Activated CD8-positive, alpha-beta memory T cell treated with anti-CD3 and anti-CD28 coated beads, Interleukin-2, amount 10 ng/mL, durations not matched to agents 7 days and 5 days (primary cell): ENCODE measurements at regions not wholly inside any gene's neighbourhood (a gene's known extent, or its start where the extent isn't known, plus 50 kb on each side); places are given as distances from the start of the nearest gene placed in this dataset.

Experiments
- ATAC-seq: fragments of 150-1000 bp; cut with Tn5 transposase; one replicate; pipeline ENCODE4 v1.10.0; 2021; ENCODE audit warnings: moderate library complexity
- CTCF ChIA-PET: fragments of 350-600 bp; sonication (Branson Sonifier 250); formaldehyde crosslinking; loops from one replicate; lab custom pipeline; 2021; ENCODE audit warnings: antibody characterized with exemption; lab: Charles Lee
- DNase-seq: peaks from one replicate; pipeline ENCODE4 v3.0.0-alpha.2; 2020
- H3K27ac Mint-ChIP-seq: one replicate; pipeline ENCODE4 v1.8.0; 2021; ENCODE audit warnings: mild to moderate bottlenecking, mixed read lengths
- H3K27me3 Mint-ChIP-seq: one replicate; pipeline ENCODE4 v1.8.0; 2021; ENCODE audit warnings: mixed read lengths
- H3K36me3 Mint-ChIP-seq: one replicate; pipeline ENCODE4 v1.8.0; 2021; ENCODE audit warnings: mild to moderate bottlenecking, mixed read lengths
- H3K4me1 Mint-ChIP-seq: one replicate; pipeline ENCODE4 v1.8.0; 2021; ENCODE audit warnings: mixed read lengths
- H3K4me3 Mint-ChIP-seq: one replicate; pipeline ENCODE4 v1.8.0; 2021; ENCODE audit warnings: mild to moderate bottlenecking, moderate library complexity, mixed read lengths
- H3K9me3 Mint-ChIP-seq: one replicate; pipeline ENCODE4 v1.8.0; 2022; ENCODE audit warnings: low read depth, mixed read lengths

DNA sequence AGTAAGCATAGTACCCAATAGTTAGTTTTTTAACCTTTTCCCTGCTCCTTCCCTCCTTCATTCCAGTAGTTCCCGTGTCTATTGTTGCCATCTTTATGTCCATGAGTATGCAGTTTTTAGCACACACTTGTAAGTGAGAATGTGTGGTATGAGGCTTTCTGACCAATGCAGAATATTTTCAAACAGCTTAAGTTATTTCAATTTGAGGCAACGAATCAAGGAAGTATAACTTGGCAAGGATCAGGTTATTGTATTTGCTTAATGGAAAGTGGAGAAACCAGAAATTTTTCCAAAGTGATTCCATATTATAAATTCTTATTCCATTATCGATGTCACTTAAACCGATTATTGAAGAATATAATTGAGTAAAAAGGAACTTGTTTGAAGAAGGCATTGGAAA is 954.8 kb downstream of the GBE1 start:
- no peak for ATAC-seq
- Mint-ChIP-seq H3K27me3 (no peaks in the 10 kb centered on the region), H3K4me3 (no peak overlapping the region), H3K27ac (no peak overlapping the region), H3K9me3 (peaks cover 5% of the 10 kb centered on the region), H3K4me1 (no peaks in the 10 kb centered on the region), H3K36me3 (no peaks in the 10 kb centered on the region)
- no peak for DNase-seq
- CTCF ChIA-PET, result no interaction called here

DNA sequence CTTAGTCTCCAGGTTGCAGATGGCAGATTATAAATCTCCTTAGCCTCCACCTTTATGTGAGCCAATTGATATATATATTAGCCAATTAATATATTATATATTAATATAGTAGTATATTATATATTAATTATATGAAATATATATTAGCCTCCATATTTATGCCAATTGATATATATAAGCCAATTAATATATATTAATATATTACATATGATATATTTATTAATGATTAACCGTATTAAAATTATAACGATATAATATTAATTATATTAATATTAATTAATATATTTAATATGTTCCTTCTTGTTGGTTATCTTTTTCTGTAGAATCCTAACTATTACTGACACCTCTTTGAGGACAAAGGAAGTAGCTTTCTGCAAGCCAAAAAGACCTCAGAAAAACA is 972.5 kb downstream of the GBE1 start:
- no peak overlapping the region for H3K4me3 Mint-ChIP-seq
- H3K4me1 Mint-ChIP-seq, result no peaks in the 10 kb centered on the region
- ATAC-seq (no peak), DNase-seq (no peak)
- no peaks in the 10 kb centered on the region for H3K36me3 Mint-ChIP-seq
- H3K27me3 Mint-ChIP-seq, result no peaks in the 10 kb centered on the region
- no peak overlapping the region for H3K27ac Mint-ChIP-seq
- peaks cover 2% of the 10 kb centered on the region for H3K9me3 Mint-ChIP-seq
- CTCF ChIA-PET, result no interaction called here

DNA sequence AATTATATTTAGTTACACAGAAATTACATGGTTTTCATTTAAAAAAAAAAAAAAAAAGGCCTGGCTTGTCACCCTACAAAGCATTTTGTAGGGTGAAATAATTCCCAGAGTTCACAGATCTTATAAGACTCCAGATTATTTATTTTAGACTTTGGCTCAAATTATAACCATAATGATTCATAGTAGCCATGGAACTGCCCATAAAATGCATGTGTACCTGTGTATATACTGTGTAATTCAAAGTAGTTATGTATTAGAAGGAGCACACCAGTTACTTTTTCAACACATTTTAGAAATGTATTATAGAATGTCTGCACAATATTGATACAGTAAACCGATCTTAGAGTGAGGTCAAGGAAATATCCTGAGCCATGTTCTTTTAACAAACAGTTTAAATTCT is 975.6 kb downstream of the GBE1 start:
- Mint-ChIP-seq H3K27ac (no peak overlapping the region), H3K9me3 (peaks cover 3% of the 10 kb centered on the region), H3K36me3 (no peaks in the 10 kb centered on the region), H3K4me1 (no peaks in the 10 kb centered on the region), H3K4me3 (no peak overlapping the region), H3K27me3 (no peaks in the 10 kb centered on the region)
- no peak for ATAC-seq
- CTCF ChIA-PET, result no interaction called here
- DNase-seq, result no peak

DNA sequence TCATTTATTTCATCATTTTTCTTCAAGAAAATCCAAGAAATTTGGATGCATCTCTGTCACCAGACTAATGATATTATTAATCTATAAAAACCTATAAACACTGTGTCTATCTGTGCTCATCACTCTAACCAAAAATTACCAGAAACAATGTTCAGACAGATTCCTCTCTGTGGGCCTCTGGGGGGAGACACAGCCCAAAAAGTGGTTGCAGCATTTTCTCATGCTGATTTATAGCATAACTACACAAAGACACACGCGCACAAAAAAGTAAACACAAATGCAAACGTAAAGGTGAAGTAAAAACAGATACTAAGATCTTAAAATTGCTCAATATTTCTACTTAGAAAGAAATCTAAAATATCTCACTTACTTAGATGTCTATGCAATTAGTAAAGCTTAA is 976.0 kb downstream of the GBE1 start:
- no peaks in the 10 kb centered on the region for H3K36me3 Mint-ChIP-seq
- no peak overlapping the region for H3K4me3 Mint-ChIP-seq
- H3K27ac Mint-ChIP-seq, result no peak overlapping the region
- H3K4me1 Mint-ChIP-seq, result no peaks in the 10 kb centered on the region
- DNase-seq (no peak), ATAC-seq (no peak)
- no peaks in the 10 kb centered on the region for H3K27me3 Mint-ChIP-seq
- CTCF ChIA-PET, result no interaction called here
- peaks cover 3% of the 10 kb centered on the region for H3K9me3 Mint-ChIP-seq

DNA sequence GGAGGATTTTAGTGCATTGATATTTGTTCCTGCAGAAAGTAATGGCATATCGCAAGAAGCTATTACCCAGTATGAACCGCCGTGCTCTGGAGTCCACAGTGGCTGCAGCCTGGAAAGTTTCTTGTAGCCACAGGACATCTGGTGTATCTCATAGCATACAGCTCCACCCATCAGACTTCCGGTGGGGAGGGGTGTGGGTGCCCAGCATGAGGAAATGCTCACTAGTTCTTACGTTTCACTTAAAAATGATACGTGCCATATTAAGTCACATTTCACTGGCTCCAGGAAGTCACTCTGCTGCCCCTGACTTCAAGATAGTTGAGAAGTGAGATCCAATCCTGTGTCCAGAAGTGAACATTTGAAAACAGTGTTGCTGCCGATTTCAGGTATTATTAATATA is 990.4 kb downstream of the GBE1 start:
- H3K27ac Mint-ChIP-seq, result no peak overlapping the region
- no peak for DNase-seq
- no peak for ATAC-seq
- peaks cover 7% of the 10 kb centered on the region for H3K9me3 Mint-ChIP-seq
- H3K27me3 Mint-ChIP-seq, result no peaks in the 10 kb centered on the region
- no peaks in the 10 kb centered on the region for H3K36me3 Mint-ChIP-seq
- CTCF ChIA-PET, result no interaction called here
- no peaks in the 10 kb centered on the region for H3K4me1 Mint-ChIP-seq
- H3K4me3 Mint-ChIP-seq, result no peak overlapping the region

DNA sequence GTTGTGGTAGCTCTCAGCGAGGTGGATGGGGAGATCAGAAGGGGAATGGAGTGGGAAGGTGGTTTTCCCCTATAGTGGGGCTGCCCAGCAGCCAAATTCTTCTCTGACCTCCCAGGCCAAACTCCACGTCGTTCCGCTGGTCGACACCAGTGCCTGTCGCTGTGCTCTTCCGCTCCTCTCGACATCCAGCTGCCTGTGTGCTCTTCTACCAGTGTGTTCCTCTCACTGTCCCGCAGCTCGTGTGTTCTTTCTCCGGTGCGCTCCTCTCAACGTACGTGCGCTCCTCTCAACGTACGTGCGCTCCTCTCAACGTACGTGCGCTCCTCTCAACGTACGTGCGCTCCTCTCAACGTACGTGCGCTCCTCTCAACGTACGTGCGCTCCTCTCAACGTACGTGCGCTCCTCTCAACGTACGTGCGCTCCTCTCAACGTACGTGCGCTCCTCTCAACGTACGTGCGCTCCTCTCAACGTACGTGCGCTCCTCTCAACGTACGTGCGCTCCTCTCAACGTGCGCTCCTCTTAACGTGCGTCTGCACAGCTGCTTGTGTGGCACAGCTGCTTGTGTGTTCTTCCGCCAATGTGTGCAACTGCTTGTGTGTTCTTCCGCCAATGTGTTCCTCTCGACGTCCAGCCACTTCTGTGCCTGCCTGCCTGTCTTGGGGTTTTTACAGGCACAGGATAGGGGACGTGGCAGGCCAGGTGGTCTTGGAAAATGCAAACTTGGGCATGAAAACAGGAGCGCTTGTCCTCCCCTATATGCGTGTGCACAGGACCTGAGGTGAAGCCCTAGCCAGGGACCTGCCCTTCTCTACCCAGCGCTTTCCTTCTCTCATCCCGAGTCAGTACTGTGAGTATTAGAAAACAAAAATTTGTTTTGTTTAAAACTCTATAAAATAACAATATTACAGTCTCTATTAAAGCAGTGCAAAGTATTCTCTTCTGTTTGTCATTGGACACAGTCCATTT is 991.1 kb downstream of the GBE1 start:
- Mint-ChIP-seq H3K4me3 (no peak overlapping the region), H3K9me3 (peaks cover 7% of the 10 kb centered on the region), H3K27me3 (no peaks in the 10 kb centered on the region), H3K27ac (no peak overlapping the region), H3K36me3 (no peaks in the 10 kb centered on the region), H3K4me1 (no peaks in the 10 kb centered on the region)
- ATAC-seq, result no peak
- no peak for DNase-seq
- CTCF ChIA-PET, result no interaction called here

DNA sequence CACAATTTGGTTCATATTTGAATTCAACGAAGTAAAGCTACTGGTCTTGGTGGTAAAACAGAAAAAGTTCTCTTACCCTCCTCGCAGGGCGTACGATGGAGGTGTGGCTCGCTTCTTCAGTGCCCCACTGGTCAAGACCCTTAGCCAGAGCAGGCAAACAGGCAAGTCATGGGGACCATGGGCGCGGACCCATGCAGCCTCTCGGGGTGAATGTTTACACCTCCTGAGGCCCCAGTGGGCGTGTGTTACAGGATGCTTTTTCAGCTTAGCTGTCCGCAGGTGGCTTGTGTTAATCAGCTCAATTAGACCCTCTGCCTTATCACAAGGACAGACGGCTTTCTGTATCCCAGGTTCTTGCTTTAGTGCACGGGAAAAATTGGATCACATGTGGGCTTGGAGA is 991.8 kb downstream of the GBE1 start:
- Mint-ChIP-seq H3K4me3 (no peak overlapping the region), H3K36me3 (no peaks in the 10 kb centered on the region), H3K27ac (no peak overlapping the region), H3K27me3 (no peaks in the 10 kb centered on the region), H3K4me1 (no peaks in the 10 kb centered on the region), H3K9me3 (peaks cover 7% of the 10 kb centered on the region)
- no peak for DNase-seq
- CTCF ChIA-PET, result no interaction called here
- no peak for ATAC-seq

DNA sequence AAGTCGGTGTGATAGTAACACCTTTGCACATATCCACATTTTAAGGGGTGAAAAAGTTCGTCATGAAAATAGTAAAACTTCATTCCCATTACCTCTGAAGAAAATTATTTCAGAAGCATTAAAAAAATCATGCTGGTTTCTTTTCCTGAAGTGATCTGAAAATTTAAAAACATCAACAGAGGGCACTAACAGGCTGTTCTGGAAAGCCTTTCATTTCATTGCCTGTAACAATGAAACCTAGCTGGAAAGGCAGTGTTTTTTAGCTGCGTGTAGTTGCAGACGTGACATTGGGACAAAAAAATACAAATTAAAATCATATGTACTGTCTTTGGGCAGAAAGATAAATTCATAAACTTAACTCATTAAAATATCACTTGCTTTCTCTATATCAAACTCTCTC is 993.8 kb downstream of the GBE1 start:
- Mint-ChIP-seq H3K27me3 (no peaks in the 10 kb centered on the region), H3K9me3 (peaks cover 9% of the 10 kb centered on the region), H3K4me1 (no peaks in the 10 kb centered on the region), H3K4me3 (no peak overlapping the region), H3K27ac (no peak overlapping the region), H3K36me3 (no peaks in the 10 kb centered on the region)
- DNase-seq, result no peak
- ATAC-seq, result no peak
- CTCF ChIA-PET, result no interaction called here

DNA sequence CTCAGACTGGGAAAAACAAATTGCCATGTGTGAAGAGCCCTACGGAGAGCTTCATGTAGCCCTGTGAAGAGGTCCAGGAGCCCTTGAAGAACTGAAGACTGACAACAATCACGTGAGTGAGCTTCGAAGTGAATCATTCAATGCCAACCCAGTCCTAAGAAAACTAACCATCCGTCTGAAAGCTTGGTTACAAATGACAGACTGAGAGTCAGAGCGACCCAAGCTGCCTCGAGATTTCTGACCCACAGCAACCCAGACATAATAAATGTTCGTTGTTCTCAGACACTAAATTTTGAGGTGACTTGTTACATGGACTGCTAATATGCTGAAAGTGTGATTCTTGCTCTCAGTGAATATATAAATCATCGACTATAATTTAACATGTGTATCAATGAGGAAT is 987.2 kb upstream of the ROBO1 start:
- Mint-ChIP-seq H3K4me3 (no peak overlapping the region), H3K27me3 (no peaks in the 10 kb centered on the region), H3K27ac (no peak overlapping the region), H3K36me3 (no peaks in the 10 kb centered on the region), H3K4me1 (no peaks in the 10 kb centered on the region), H3K9me3 (peaks cover 10% of the 10 kb centered on the region)
- CTCF ChIA-PET, result no interaction called here
- DNase-seq (no peak), ATAC-seq (no peak)

DNA sequence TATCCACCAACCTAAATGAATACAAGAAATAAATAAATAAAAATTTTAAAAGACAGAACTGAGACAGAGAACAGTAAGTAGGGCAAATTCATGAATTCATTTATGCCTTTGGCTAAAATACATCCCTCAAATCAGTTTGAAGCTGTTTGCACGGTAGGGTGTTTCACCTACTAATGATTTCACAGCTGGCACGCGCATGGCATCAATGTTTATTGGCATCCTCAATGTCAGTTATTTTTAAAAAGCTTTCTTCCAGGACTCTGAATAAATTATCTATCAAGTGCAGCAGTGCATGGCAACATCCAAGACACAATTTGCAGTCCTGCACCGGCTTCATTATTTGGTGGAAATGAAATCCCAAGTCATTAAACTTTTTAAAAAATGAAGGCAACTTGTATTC is 985.2 kb upstream of the ROBO1 start:
- no peak overlapping the region for H3K4me3 Mint-ChIP-seq
- ATAC-seq (no peak), DNase-seq (no peak)
- no peaks in the 10 kb centered on the region for H3K4me1 Mint-ChIP-seq
- H3K27ac Mint-ChIP-seq, result no peak overlapping the region
- H3K36me3 Mint-ChIP-seq, result no peaks in the 10 kb centered on the region
- H3K27me3 Mint-ChIP-seq, result no peaks in the 10 kb centered on the region
- CTCF ChIA-PET, result no interaction called here
- H3K9me3 Mint-ChIP-seq, result peaks cover 9% of the 10 kb centered on the region

DNA sequence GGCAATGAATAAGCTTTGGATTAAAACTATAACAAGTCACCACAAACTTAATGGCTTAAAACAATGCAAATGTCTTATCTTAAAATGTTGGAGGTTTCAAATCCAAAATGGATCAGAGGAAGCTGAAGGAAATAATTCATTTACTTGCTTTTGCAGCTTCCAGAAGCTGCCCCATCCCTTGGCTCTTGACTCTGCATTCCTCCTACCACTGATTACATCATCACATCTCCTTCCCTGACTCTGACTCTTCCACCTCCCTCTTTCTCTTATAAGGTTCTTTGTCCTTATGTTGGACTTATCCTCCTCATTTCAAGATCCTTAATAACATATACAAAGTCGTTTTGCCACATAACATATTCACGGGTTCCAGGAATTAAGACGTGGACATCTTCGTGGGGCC is 982.8 kb upstream of the ROBO1 start:
- CTCF ChIA-PET, result no interaction called here
- H3K4me3 Mint-ChIP-seq, result no peak overlapping the region

DNA sequence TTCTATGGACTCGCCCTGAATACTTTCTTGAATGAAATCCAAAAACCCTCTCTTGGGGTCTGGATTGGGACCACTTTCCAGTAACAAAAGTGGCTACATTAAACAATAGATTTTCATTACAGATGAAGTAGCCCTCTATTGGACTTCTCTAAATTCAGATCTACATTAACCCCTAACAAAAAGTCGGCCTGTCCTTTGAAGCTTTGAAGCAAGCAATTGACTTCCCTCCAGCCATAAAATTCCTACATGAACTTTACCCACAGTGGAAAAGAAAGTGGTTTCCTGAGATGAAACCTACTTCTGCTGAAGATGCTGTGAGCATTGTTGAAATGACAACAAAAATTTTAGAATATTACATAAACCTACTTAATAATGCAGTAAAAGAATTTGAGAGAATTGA is 967.1 kb upstream of the ROBO1 start:
- CTCF ChIA-PET, result no interaction called here
- Mint-ChIP-seq H3K27me3 (no peaks in the 10 kb centered on the region), H3K36me3 (no peaks in the 10 kb centered on the region), H3K27ac (no peak overlapping the region), H3K9me3 (peaks cover 9% of the 10 kb centered on the region), H3K4me3 (no peak overlapping the region), H3K4me1 (no peaks in the 10 kb centered on the region)
- no peak for DNase-seq
- no peak for ATAC-seq

More for the DNA sequence above, 982.8 kb upstream of the ROBO1 start:
- Mint-ChIP-seq H3K27ac (no peak overlapping the region), H3K27me3 (no peaks in the 10 kb centered on the region), H3K4me1 (no peaks in the 10 kb centered on the region), H3K36me3 (no peaks in the 10 kb centered on the region), H3K9me3 (peaks cover 9% of the 10 kb centered on the region)
- no peak for DNase-seq
- no peak for ATAC-seq

DNA sequence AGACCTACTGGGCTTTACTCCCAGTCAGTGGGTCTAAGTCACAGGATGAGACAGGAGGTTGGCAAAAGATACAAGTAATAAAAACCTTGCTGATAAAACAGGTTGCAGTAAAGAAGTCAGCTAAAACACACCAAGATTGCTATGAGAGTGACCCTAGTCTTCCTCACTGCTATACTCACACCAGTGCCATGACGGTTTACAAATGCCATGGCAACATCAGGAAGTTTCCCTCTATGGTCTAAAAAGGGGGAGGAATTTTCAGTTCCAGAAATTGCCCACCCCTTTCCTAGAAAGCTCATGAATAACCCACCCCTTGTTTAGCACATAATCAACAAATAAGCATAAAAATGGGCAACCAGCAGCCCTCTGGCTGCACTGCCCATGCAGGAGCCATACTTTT is 966.7 kb upstream of the ROBO1 start:
- H3K4me3 Mint-ChIP-seq, result no peak overlapping the region
- H3K36me3 Mint-ChIP-seq, result no peaks in the 10 kb centered on the region
- H3K27me3 Mint-ChIP-seq, result no peaks in the 10 kb centered on the region

DNA sequence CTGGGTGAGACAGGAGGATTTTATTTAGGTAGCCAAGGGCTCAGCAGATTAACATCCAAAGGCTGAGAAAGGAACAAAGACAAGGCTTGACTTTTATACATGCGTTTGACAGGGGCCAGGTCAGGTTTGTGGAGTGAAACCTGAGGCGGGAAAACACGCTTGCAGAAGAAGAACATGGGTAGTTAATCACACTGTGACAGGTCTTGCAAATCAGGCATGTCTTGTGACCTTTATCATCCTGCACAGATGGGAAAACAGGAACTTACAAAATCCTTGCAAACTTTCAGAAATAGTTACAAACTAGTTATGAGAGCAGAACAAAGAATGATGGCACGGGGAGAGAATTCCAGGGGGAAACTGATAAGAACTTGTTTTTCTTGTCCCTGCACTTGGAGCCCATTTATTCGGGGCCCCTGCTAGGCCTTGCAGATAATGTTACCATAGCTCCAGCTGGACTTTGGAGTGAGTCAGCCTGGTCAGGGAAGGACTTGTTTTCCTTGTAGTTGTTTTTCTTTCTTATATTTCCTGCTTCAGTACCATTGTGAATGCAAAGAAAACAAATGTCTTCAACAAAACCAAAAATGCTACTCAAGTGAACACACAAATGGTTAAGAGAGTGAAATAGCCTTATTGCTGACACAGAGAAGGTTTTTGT is 965.9 kb upstream of the ROBO1 start:
- H3K27me3 Mint-ChIP-seq, result no peaks in the 10 kb centered on the region
- H3K27ac Mint-ChIP-seq, result no peak overlapping the region
- ATAC-seq (no peak), DNase-seq (no peak)
- no peaks in the 10 kb centered on the region for H3K4me1 Mint-ChIP-seq
- H3K4me3 Mint-ChIP-seq, result no peak overlapping the region
- peaks cover 6% of the 10 kb centered on the region for H3K9me3 Mint-ChIP-seq
- CTCF ChIA-PET, result no interaction called here
- no peaks in the 10 kb centered on the region for H3K36me3 Mint-ChIP-seq

More for the DNA sequence above, 966.7 kb upstream of the ROBO1 start:
- H3K4me1 Mint-ChIP-seq, result no peaks in the 10 kb centered on the region
- no peak overlapping the region for H3K27ac Mint-ChIP-seq
- CTCF ChIA-PET, result no interaction called here
- ATAC-seq, result no peak
- peaks cover 6% of the 10 kb centered on the region for H3K9me3 Mint-ChIP-seq
- no peak for DNase-seq
